Fibroblast of the aortic adventitia (primary cell): ENCODE measurements at regions not wholly inside any gene's neighbourhood (a gene's known extent, or its start where the extent isn't known, plus 50 kb on each side); places are given as distances from the start of the nearest gene placed in this dataset.
A peak's percentile ranks its signal among the peaks of the same experiment; 100 is the strongest.

Experiments used
- DNase-seq: peaks from one replicate; pipeline ENCODE4 v3.0.0-alpha.2; 2010; ENCODE audit warnings: low read depth
- H3K4me3 ChIP-seq: 2 replicates; pipeline ENCODE4 v1.5.1; 2011; ENCODE audit warnings: low read depth, mild to moderate bottlenecking, control low read depth, low read length, moderate library complexity
- TF ChIP-seq, protein P1 (sequence below): IDR thresholded peaks from 2 replicates; pipeline ENCODE4 v1.5.1; 2011; ENCODE audit warnings: mild to moderate bottlenecking, low read length, control low read depth, inconsistent platforms; ENCODE audit not compliant: insufficient read depth

GRCh38 chr14:65251213-65251612 lies 148.9 kb upstream of the MAX start:
- TF ChIP-seq, protein P1, sequence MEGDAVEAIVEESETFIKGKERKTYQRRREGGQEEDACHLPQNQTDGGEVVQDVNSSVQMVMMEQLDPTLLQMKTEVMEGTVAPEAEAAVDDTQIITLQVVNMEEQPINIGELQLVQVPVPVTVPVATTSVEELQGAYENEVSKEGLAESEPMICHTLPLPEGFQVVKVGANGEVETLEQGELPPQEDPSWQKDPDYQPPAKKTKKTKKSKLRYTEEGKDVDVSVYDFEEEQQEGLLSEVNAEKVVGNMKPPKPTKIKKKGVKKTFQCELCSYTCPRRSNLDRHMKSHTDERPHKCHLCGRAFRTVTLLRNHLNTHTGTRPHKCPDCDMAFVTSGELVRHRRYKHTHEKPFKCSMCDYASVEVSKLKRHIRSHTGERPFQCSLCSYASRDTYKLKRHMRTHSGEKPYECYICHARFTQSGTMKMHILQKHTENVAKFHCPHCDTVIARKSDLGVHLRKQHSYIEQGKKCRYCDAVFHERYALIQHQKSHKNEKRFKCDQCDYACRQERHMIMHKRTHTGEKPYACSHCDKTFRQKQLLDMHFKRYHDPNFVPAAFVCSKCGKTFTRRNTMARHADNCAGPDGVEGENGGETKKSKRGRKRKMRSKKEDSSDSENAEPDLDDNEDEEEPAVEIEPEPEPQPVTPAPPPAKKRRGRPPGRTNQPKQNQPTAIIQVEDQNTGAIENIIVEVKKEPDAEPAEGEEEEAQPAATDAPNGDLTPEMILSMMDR = no peak
- no peak overlapping the region for H3K4me3 ChIP-seq
- DNase-seq = peak; percentile 99

- TF ChIP-seq, protein P1 = no peak
- DNase-seq = no peak
Observed at GRCh38 chr14:65252482-65253255, 150.4 kb upstream of the MAX start.

DNA sequence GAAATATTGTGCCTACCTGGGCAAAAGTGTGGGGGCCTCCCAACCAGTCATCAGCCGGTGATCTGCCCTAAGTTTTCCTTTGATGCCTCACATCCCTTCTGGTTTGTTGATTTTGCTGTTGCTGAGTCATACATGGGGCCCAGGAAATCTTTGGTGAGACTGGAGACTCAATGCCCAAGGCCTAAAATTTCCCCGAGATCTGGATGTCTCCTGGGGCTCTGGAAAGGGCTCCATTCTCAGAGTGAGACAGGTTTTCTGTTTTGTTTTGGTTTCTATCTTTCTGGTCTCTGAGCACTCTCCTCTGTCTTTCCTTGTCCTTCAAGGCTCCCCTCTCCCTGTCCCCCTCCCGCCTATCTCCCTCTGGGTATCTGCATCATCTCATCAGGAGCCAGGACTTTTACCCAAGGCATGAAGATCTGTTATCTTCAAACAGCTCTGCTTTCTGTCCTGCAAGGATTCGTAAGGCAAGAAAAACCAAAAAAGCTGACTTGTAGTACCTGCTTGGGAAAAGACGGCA lies 152.8 kb upstream of the MAX start:
- no peak overlapping the region for H3K4me3 ChIP-seq
- TF ChIP-seq, protein P1 = no peak
- DNase-seq = peak; percentile 75

More at GRCh38 chr14:65252482-65253255, 150.4 kb upstream of the MAX start:
- H3K4me3 ChIP-seq = no peak overlapping the region

- no peak overlapping the region for H3K4me3 ChIP-seq
- TF ChIP-seq, protein P1 = no peak
- peak; percentile 26 for DNase-seq
Observed at GRCh38 chr14:65255583-65256461, 153.5 kb upstream of the MAX start.

GRCh38 chr14:65256714-65257113 lies 154.4 kb upstream of the MAX start:
- TF ChIP-seq, protein P1 = no peak
- H3K4me3 ChIP-seq = no peak overlapping the region
- no peak for DNase-seq

- DNase-seq = no peak
- no peak overlapping the region for H3K4me3 ChIP-seq
- TF ChIP-seq, protein P1 = no peak
Observed at GRCh38 chr14:65257425-65257824, 155.1 kb upstream of the FUT8 start.
